ENCODE measurements at regions not wholly inside any gene's neighbourhood (a gene's known extent, or its start where the extent isn't known, plus 50 kb on each side); places are given as distances from the start of the nearest gene placed in this dataset.

- H3K27ac ChIP-seq (ENCODE audit: low read length) = peak overlapping the region; percentile 46
- H3K9me2 ChIP-seq (replicated peaks; ENCODE audit: low read length) = no peaks in the 10 kb centered on the region
- H3F3A ChIP-seq (ENCODE audit: low read length, unreplicated experiment) = peaks cover 7% of the 10 kb centered on the region
- H3K4me3 ChIP-seq (ENCODE audit: low read length) = no peak overlapping the region
- BruUV-seq (replicated peaks) = no TSS peak
- no peaks in the 10 kb centered on the region for H4K20me1 ChIP-seq (ENCODE audit: low read length)
- peaks cover 48% of the 10 kb centered on the region for H3K4me1 ChIP-seq (ENCODE audit: insufficient read depth, low read length)
- no peak for ATAC-seq
- no peak for TF ChIP-seq CTCF (conservative IDR thresholded peaks at IDR 0.05; ENCODE audit: low read depth, low read length)
- no peak for TF ChIP-seq EZH2 (IDR thresholded peaks at IDR 0.05; ENCODE audit: low read length, unreplicated experiment)
- no peak for TF ChIP-seq EZH2phosphoT487 (IDR thresholded peaks at IDR 0.05; ENCODE audit: borderline replicate concordance, low read length)
- peak; percentile 50 for DNase-seq
- peak overlapping the region; percentile 55 for H3K4me2 ChIP-seq (ENCODE audit: low read length)
- no peak overlapping the region for H3K9ac ChIP-seq (ENCODE audit: low read length)
- no peaks in the 10 kb centered on the region for H3K27me3 ChIP-seq (ENCODE audit: low read length)
- H2AFZ ChIP-seq (ENCODE audit: low read length) = no peak overlapping the region
- POLR2A ChIA-PET (ENCODE audit: unreplicated experiment) = no interaction called here
- H3K9me3 ChIP-seq (ENCODE audit: low read length) = no peaks in the 10 kb centered on the region
- no peaks in the 10 kb centered on the region for H3K79me2 ChIP-seq (ENCODE audit: low read length)
- H3K36me3 ChIP-seq (ENCODE audit: low read depth, low read length) = no peaks in the 10 kb centered on the region
- CTCF ChIA-PET = interaction anchor here (0.6 to 1.2 kb wide), 2 partner anchors 59 to 118 kb away, joined by 3 to 5 read pairs; no protein-coding TSS in a partner anchor
- intact Hi-C loops (cut with micrococcal nuclease) = no loop called here
These were observed 189.8 kb downstream of the FOXA2 start for GRCh38 chr20:22394583-22394982.

GRCh38 chr20:22390543-22390903 lies 193.8 kb downstream of the FOXA2 start:
- ChIA-PET CTCF (interaction anchor here (1.0 to 1.6 kb wide), 2 partner anchors 12 to 196 kb away, joined by 3 to 7 read pairs; no protein-coding TSS in a partner anchor), POLR2A (ENCODE audit: unreplicated experiment) (interaction anchor here (0.5 to 0.8 kb wide), 3 partner anchors 14 to 122 kb away, joined by 4 to 7 read pairs (median 5); no protein-coding TSS in a partner anchor)
- no peaks in the 10 kb centered on the region for H4K20me1 ChIP-seq (ENCODE audit: low read length)
- no peaks in the 10 kb centered on the region for H3K36me3 ChIP-seq (ENCODE audit: low read depth, low read length)
- no peaks in the 10 kb centered on the region for H3K9me2 ChIP-seq (replicated peaks; ENCODE audit: low read length)
- peak overlapping the region; percentile 87 for H3K27ac ChIP-seq (ENCODE audit: low read length)
- no peaks in the 10 kb centered on the region for H3K79me2 ChIP-seq (ENCODE audit: low read length)
- ATAC-seq (no peak; the same call in 1 of the 2 replicates), DNase-seq (no peak)
- intact Hi-C loops (cut with micrococcal nuclease) = loop anchor here (1.0 to 2.0 kb wide), 5 partner anchors 13 to 122 kb away; no protein-coding TSS in a partner anchor
- H3K27me3 ChIP-seq (ENCODE audit: low read length) = no peaks in the 10 kb centered on the region
- BruUV-seq (replicated peaks) = no TSS peak
- H3K9ac ChIP-seq (ENCODE audit: low read length) = peak overlapping the region; percentile 54
- peak overlapping the region; percentile 8; the same call in 1 of the 2 replicates for H3K4me3 ChIP-seq (ENCODE audit: low read length)
- H2AFZ ChIP-seq (ENCODE audit: low read length) = no peak overlapping the region
- H3K4me1 ChIP-seq (ENCODE audit: insufficient read depth, low read length) = peaks cover 70% of the 10 kb centered on the region
- H3K4me2 ChIP-seq (ENCODE audit: low read length) = peak overlapping the region; percentile 58
- no peaks in the 10 kb centered on the region for H3K9me3 ChIP-seq (ENCODE audit: low read length)
- TF ChIP-seq EZH2 (IDR thresholded peaks at IDR 0.05; ENCODE audit: low read length, unreplicated experiment) (no peak), EZH2phosphoT487 (IDR thresholded peaks at IDR 0.05; ENCODE audit: borderline replicate concordance, low read length) (no peak), CTCF (conservative IDR thresholded peaks at IDR 0.05; ENCODE audit: low read depth, low read length) (no peak)
- H3F3A ChIP-seq (ENCODE audit: low read length, unreplicated experiment) = peaks cover 7% of the 10 kb centered on the region

- ChIA-PET CTCF (interaction anchor here (1.0 to 1.6 kb wide), 2 partner anchors 12 to 197 kb away, joined by 3 to 7 read pairs; no protein-coding TSS in a partner anchor), POLR2A (ENCODE audit: unreplicated experiment) (interaction anchor here (0.5 to 0.8 kb wide), 4 partner anchors 14 to 123 kb away, joined by 3 to 7 read pairs (median 4); no protein-coding TSS in a partner anchor)
- TF ChIP-seq EZH2phosphoT487 (IDR thresholded peaks at IDR 0.05; ENCODE audit: borderline replicate concordance, low read length) (no peak), CTCF (conservative IDR thresholded peaks at IDR 0.05; ENCODE audit: low read depth, low read length) (no peak), EZH2 (IDR thresholded peaks at IDR 0.05; ENCODE audit: low read length, unreplicated experiment) (no peak)
- H3K9me3 ChIP-seq (ENCODE audit: low read length) = no peaks in the 10 kb centered on the region
- H2AFZ ChIP-seq (ENCODE audit: low read length) = no peak overlapping the region
- intact Hi-C loops (cut with micrococcal nuclease) = loop anchor here (1.0 to 10.0 kb wide), 7 partner anchors 13 to 965 kb away; partner anchors contain the start of gene NXT1
- H3K4me3 ChIP-seq (ENCODE audit: low read length) = no peak overlapping the region
- DNase-seq (peak; percentile 99), ATAC-seq (peak; percentile 84)
- peak overlapping the region; percentile 50 for H3K4me2 ChIP-seq (ENCODE audit: low read length)
- peak overlapping the region; percentile 50 for H3K9ac ChIP-seq (ENCODE audit: low read length)
- no peaks in the 10 kb centered on the region for H3K27me3 ChIP-seq (ENCODE audit: low read length)
- no peaks in the 10 kb centered on the region for H3K9me2 ChIP-seq (replicated peaks; ENCODE audit: low read length)
- H4K20me1 ChIP-seq (ENCODE audit: low read length) = no peaks in the 10 kb centered on the region
- H3K36me3 ChIP-seq (ENCODE audit: low read depth, low read length) = no peaks in the 10 kb centered on the region
- H3K4me1 ChIP-seq (ENCODE audit: insufficient read depth, low read length) = peaks cover 64% of the 10 kb centered on the region
- BruUV-seq (replicated peaks) = no TSS peak
- H3K27ac ChIP-seq (ENCODE audit: low read length) = peak overlapping the region; percentile 87
- peaks cover 3% of the 10 kb centered on the region for H3F3A ChIP-seq (ENCODE audit: low read length, unreplicated experiment)
- no peaks in the 10 kb centered on the region for H3K79me2 ChIP-seq (ENCODE audit: low read length)
These were observed 194.4 kb downstream of the FOXA2 start for GRCh38 chr20:22389836-22390542.

All from PC-3 (cell line).